ENCODE measurements at regions not wholly inside any gene's neighbourhood (a gene's known extent, or its start where the extent isn't known, plus 50 kb on each side); places are given as distances from the start of the nearest gene placed in this dataset.

DNA sequence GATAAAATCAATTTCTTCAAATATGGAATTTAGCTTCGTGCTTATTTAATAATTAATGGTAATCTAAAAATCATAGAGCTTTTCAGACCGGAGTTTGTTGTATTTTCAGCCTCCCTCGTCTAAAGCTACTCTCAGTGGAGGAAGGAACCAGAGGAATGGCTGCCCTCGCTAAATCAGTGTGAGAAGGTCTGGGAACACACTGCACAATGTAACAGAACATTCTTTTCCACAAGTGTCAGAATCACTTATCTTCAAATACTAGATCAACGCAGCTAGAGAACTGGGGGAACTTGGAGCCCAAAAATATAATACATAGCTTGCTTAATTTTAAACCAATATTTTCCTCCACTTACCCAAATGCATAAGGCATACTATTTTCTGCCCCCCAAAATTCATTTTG lies 148.5 kb downstream of the MTERF1 start:
- no peak for TF ChIP-seq POLR2A (IDR thresholded peaks at IDR 0.05)
- TF ChIP-seq, protein P1, sequence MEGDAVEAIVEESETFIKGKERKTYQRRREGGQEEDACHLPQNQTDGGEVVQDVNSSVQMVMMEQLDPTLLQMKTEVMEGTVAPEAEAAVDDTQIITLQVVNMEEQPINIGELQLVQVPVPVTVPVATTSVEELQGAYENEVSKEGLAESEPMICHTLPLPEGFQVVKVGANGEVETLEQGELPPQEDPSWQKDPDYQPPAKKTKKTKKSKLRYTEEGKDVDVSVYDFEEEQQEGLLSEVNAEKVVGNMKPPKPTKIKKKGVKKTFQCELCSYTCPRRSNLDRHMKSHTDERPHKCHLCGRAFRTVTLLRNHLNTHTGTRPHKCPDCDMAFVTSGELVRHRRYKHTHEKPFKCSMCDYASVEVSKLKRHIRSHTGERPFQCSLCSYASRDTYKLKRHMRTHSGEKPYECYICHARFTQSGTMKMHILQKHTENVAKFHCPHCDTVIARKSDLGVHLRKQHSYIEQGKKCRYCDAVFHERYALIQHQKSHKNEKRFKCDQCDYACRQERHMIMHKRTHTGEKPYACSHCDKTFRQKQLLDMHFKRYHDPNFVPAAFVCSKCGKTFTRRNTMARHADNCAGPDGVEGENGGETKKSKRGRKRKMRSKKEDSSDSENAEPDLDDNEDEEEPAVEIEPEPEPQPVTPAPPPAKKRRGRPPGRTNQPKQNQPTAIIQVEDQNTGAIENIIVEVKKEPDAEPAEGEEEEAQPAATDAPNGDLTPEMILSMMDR (IDR thresholded peaks at IDR 0.05), result no peak
